HG02970 (cell line): ENCODE measurements at regions not wholly inside any gene's neighbourhood (a gene's known extent, or its start where the extent isn't known, plus 50 kb on each side); places are given as distances from the start of the nearest gene placed in this dataset.
A peak's percentile ranks its signal among the peaks of the same experiment; 100 is the strongest.

Experiments
- ATAC-seq: cut with Tn5 transposase; IDR thresholded peaks from one replicate; pipeline ENCODE4 v1.9.1; 2021; ENCODE audit warnings: mild to moderate bottlenecking, moderate library complexity, moderate number of reproducible peaks; ENCODE audit not compliant: unreplicated experiment, low FRiP score

- ATAC-seq, result no peak
Measured at GRCh38 chr18:55093808-55094207, 134.5 kb upstream of the CCDC68 start.

GRCh38 chr18:55093295-55093694, 134.0 kb upstream of the CCDC68 start:
- ATAC-seq, result no peak

- no peak for ATAC-seq
Measured at GRCh38 chr18:55092166-55092565, 132.9 kb upstream of the CCDC68 start.

- no peak for ATAC-seq
Measured at GRCh38 chr18:55090564-55091188, 131.4 kb upstream of the CCDC68 start.

GRCh38 chr18:55089610-55090009, 130.3 kb upstream of the CCDC68 start:
- no peak for ATAC-seq

GRCh38 chr18:55088561-55088960, 129.3 kb upstream of the CCDC68 start:
- no peak for ATAC-seq

- no peak for ATAC-seq
Measured at GRCh38 chr18:55088000-55088401, 128.7 kb upstream of the CCDC68 start.

GRCh38 chr18:55086906-55087305, 127.6 kb upstream of the CCDC68 start:
- ATAC-seq, result no peak

- ATAC-seq, result no peak
Measured at GRCh38 chr18:55085557-55086285, 126.5 kb upstream of the CCDC68 start.

GRCh38 chr18:55084550-55084949, 125.3 kb upstream of the CCDC68 start:
- no peak for ATAC-seq

- no peak for ATAC-seq
Measured at GRCh38 chr18:55083461-55083860, 124.2 kb upstream of the CCDC68 start.

- ATAC-seq, result no peak
Measured at GRCh38 chr18:55079481-55080355, 120.5 kb upstream of the CCDC68 start.

GRCh38 chr18:55079067-55079466, 119.8 kb upstream of the CCDC68 start:
- ATAC-seq, result no peak

- ATAC-seq, result no peak
Measured at GRCh38 chr18:55078303-55078932, 119.2 kb upstream of the CCDC68 start.

- ATAC-seq, result no peak
Measured at GRCh38 chr18:55076643-55077218, 117.5 kb upstream of the CCDC68 start.

- no peak for ATAC-seq
Measured at GRCh38 chr18:55073834-55074233, 114.6 kb upstream of the CCDC68 start.

- ATAC-seq, result no peak
Measured at GRCh38 chr18:55073116-55073515, 113.9 kb upstream of the CCDC68 start.

- no peak for ATAC-seq
Measured at GRCh38 chr18:55072698-55073097, 113.4 kb upstream of the CCDC68 start.

GRCh38 chr18:55072181-55072580, 112.9 kb upstream of the CCDC68 start:
- no peak for ATAC-seq

- ATAC-seq, result peak; percentile 40
Measured at GRCh38 chr18:55069497-55069896, 110.2 kb upstream of the CCDC68 start.
